H1 (cell line): ENCODE measurements at regions not wholly inside any gene's neighbourhood (a gene's known extent, or its start where the extent isn't known, plus 50 kb on each side); places are given as distances from the start of the nearest gene placed in this dataset.

Experiments used
- ATF3 ChIP-seq: IDR thresholded peaks from 2 replicates; pipeline ENCODE4 v1.6.1; 2011; ENCODE audit warnings: low read depth, mild to moderate bottlenecking, low read length; ENCODE audit not compliant: insufficient read depth
- BCL11A ChIP-seq, 2 experiments: IDR thresholded peaks; one replicate each; pipeline ENCODE4 v1.6.1; 2011; ENCODE audit warnings: low read depth in 2 of 2, low read length in 2 of 2, mild to moderate bottlenecking in 2 of 2
- CBX5 ChIP-seq: fragments of 300-800, 300-1000 bp; sonication (generic); IDR thresholded peaks from 2 replicates; pipeline ENCODE4 v1.7.1; 2016; ENCODE audit warnings: antibody characterized with exemption, low read length, low read depth
- CEBPB ChIP-seq: IDR thresholded peaks from 2 replicates; pipeline ENCODE4 v1.6.1; 2012; ENCODE audit warnings: low read depth, low read length
- EP300 ChIP-seq, 2 experiments: IDR thresholded peaks; 1 replicate in 1 of 2; 2 replicates in 1 of 2; pipeline ENCODE4 v1.6.1; 2011 to 2012; ENCODE audit warnings: low read depth in 2 of 2, low read length in 2 of 2, mild to moderate bottlenecking in 2 of 2, borderline replicate concordance in 1 of 2, inconsistent platforms in 1 of 2, moderate library complexity in 1 of 2
- MAX ChIP-seq: IDR thresholded peaks from 2 replicates; pipeline ENCODE4 v1.6.1; 2012; ENCODE audit warnings: inconsistent platforms
- NRF1 ChIP-seq: IDR thresholded peaks from 2 replicates; pipeline ENCODE4 v1.6.1; 2011; ENCODE audit warnings: mild to moderate bottlenecking, low read depth, low read length, improper control_type of control experiment
- YY1 ChIP-seq: IDR thresholded peaks from 2 replicates; pipeline ENCODE4 v1.6.1; 2011; ENCODE audit warnings: low read depth, mild to moderate bottlenecking, low read length

GRCh38 chr6:6717953-6718352 is 129.4 kb downstream of the LY86 start (continued):
- no peak for TF ChIP-seq YY1
- TF ChIP-seq ATF3 = no peak
- TF ChIP-seq CEBPB = no peak
- no peak for TF ChIP-seq EP300 (IDR thresholded peaks at IDR 0.05; ENCODE audit: borderline replicate concordance in 1 of 2, low read depth in 2 of 2, low read length in 2 of 2)
- no peak for TF ChIP-seq BCL11A (IDR thresholded peaks at IDR 0.05; ENCODE audit: low read depth in 2 of 2, low read length in 2 of 2)
- TF ChIP-seq CBX5 = no peak
- no peak for TF ChIP-seq NRF1
- no peak for TF ChIP-seq MAX
